NCI-H1092 (cell line): ENCODE measurements at regions not wholly inside any gene's neighbourhood (a gene's known extent, or its start where the extent isn't known, plus 50 kb on each side); places are given as distances from the start of the nearest gene placed in this dataset.
"Not testable (repeated sequence)": the region's sequence is repeated elsewhere in the genome, so short reads cannot be mapped to it uniquely, and the experiment has no call there.

Experiments
- DNase-seq: peaks from one replicate; lab custom pipeline; 2025; lab: John Stamatoyannopoulos, UW

- not testable (repeated sequence) for DNase-seq
Observed at GRCh38 chr5:167858186-167858855, 433.1 kb upstream of the WWC1 start.

- no peak for DNase-seq
Observed at GRCh38 chr5:167861129-167861927, 430.1 kb upstream of the WWC1 start.

- no peak for DNase-seq
Observed at GRCh38 chr5:167861928-167862426, 429.5 kb upstream of the WWC1 start.

DNA sequence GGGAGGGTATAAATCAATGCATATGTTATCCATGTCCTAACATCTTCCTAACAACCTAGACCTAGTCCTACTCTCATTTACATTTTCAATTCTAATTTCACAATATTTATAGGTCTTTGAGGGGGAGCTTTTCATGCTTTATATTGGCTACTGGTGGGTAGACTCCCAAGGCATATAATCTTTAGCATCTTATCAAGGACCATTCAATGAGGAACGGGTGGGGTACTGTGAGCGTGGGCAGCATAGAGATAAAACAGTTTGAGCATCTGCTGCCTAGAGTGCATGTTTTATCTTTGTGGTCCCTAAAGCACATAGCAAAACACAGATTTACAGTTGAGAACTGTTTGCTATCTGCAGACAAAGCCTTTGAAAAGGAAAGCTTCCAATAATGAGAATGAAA lies 427.6 kb upstream of the WWC1 start:
- DNase-seq = no peak

DNA sequence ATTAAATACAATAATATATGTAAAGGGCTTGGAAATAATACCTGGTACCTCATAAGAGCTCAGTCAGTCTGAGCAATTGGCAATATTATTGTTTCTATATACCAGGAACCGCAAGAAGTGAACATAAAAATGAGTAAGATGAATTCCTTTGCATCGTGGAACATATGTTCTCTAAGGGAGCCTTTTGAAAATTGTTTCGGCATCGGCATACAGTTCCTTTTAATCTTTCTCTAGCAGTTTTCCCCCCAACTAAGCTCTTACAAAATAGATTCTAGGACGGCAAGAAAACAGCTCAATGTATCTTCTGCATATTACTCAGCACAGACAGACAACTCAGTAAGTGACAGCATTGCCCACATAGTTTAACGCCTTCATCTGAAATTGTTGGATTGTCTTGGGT lies 426.6 kb upstream of the WWC1 start:
- DNase-seq = no peak

DNA sequence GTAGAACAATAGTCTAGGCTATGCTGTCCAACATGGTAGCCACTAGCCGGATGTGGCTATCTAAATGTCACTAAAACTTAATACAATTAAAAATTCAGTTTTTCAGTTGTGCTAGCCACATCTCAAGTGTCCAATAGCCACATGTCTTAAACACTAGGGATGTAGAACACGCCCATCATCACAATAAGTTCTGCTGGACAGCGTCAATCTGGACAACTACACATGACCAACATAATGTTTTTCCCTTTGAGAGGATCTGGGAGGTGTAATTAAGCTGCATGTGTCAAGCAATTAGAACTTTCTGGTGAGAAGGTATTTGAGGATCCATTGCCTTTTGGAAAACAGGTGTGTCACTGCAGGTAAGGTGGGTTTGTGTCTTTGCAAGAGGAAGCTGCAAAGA lies 424.6 kb upstream of the WWC1 start:
- no peak for DNase-seq

DNA sequence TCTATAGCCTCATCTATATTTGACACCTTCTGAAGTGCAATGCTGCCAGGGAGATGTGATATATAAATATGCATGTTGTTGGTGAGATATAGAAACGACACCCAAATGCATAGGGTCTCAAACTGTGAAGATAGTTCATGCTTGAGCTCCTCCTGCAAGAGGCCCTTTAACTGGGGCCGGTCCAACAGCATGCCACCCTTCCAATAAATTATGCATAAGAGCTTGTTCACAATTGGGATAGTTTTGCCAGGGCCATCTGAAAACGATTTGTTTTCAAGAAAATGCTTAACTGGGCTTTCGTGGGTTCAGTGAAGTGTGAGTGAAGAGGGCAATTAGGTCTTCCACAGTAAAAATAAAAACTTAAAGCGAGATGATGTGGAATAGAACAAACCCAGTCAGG lies 424.2 kb upstream of the WWC1 start:
- no peak for DNase-seq

DNA sequence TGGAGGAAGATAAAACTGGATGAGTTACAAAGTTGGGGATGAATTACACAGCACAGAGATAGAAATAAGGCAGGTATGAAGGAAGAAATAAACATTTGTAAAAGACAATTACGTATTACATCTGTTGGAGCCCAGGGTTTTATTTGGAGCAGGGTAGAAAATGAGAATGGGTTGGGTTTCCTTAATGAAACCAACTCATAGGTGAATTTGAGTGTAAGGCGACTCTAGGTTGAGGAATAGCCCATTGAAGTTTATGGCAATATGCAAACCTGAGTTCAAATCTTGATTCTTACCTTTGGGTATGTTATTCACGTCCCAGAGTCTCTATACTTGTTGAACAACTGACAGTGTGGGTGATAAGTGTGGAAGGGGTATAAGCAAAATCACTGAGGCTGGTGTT lies 422.3 kb upstream of the WWC1 start:
- no peak for DNase-seq

DNA sequence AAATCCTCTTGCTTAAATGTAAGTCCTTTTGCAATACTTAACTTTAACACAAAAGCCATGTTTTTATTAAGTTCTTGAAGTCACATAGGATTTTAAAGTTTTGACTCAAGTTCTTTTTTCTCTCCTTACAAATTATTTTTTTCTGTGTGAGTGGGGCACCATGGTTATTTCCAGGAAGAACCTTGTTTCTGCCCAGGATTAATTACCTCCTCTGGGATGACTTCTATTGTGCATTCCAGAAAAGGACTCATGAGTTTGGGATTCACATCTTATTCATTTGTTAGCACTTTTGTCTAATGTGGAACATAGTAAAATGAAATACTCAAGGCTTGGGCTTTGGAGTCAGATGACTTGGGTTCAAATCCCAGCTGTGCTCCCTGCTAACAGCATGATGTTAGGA lies 421.4 kb upstream of the WWC1 start:
- no peak for DNase-seq

GRCh38 chr5:167871091-167871490 lies 420.4 kb upstream of the WWC1 start:
- no peak for DNase-seq

DNA sequence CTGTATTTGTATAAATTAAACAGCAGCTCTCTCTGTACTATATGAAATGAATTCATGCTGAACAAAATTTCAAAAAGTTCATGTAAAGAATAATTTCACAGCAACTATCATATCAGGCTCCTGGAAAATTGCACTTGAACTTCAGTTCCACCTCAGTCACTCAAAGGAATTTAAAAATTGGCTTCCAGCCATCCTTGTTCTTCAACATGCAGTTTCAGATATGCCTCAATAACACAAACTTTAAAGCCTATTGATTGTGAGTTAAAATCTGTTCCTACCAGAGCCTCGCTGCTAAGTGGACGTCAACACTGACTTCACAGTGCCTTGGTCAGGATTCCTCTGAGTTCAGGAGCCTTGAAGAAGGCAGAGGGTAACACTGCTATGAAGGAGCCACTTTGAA lies 418.7 kb upstream of the WWC1 start:
- no peak for DNase-seq

DNA sequence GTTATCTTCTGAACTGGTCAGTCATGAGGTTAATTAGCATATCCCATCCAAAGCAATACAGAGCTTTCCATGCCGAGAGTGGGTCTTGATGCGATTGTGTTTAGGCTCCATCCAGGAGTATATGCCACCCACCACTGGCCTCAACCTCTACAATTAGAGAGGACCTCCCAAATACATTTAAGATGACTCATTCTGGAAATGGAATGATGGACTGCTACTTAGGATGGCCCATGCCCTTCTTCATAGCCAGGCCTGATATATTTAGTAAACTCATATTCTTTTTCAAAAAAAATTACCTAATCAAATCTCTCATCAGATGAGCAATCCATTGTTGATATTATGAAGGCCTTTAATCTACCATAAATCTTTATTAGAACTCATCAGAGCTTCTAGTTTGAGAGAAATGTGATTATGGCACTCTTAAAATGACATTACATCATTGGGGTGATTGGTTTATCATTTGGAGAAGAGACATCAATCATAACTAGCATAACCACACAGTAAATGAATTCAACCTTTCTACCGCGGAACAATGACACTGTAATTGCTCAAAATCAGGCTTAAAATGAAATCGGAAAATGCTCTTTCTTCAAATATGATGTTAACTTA lies 414.2 kb upstream of the WWC1 start:
- no peak for DNase-seq

GRCh38 chr5:167877924-167878323 lies 413.5 kb upstream of the WWC1 start:
- DNase-seq = no peak

- no peak for DNase-seq
Observed at GRCh38 chr5:167880420-167880819, 411.0 kb upstream of the WWC1 start.

DNA sequence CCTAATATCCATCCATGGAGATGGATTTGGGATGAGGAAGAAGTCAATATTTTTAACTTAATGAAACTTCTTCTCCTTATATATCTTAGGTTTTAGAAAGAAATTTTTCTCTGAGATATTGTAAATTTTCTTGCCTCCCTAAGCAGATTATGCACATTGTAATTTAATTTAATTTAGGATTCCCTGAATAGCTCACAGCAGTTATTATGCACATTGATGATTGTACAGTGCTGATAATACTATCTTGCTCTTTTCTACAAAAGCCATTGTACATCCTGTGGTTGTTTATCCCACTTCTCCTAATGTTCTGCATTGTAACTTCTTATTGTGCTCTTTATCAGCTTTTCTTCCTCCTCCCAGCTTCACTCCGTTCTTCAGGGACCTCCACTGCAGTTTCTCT lies 410.4 kb upstream of the WWC1 start:
- DNase-seq = no peak

DNA sequence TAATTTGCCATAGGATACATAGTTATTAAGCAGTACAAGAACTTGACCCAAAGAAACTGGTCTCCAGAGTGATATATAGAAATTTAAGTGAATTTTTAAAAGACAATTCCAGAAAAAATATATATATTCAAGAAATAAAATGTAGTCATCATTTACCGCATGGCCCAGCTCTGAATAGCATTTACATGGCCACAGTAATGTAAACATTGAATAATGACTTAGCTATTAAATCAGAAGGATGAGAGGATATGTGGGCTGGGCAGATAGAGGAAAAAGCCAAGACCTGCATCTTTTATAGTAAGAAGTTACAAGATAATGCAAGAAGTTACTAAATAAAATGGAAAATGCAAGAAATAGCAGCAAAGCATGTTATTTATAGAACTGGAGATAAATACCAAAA lies 405.2 kb upstream of the WWC1 start:
- no peak for DNase-seq

- DNase-seq = no peak
Observed at GRCh38 chr5:167888393-167888792, 403.1 kb upstream of the WWC1 start.

- no peak for DNase-seq
Observed at GRCh38 chr5:167889276-167889675, 402.2 kb upstream of the WWC1 start.

DNA sequence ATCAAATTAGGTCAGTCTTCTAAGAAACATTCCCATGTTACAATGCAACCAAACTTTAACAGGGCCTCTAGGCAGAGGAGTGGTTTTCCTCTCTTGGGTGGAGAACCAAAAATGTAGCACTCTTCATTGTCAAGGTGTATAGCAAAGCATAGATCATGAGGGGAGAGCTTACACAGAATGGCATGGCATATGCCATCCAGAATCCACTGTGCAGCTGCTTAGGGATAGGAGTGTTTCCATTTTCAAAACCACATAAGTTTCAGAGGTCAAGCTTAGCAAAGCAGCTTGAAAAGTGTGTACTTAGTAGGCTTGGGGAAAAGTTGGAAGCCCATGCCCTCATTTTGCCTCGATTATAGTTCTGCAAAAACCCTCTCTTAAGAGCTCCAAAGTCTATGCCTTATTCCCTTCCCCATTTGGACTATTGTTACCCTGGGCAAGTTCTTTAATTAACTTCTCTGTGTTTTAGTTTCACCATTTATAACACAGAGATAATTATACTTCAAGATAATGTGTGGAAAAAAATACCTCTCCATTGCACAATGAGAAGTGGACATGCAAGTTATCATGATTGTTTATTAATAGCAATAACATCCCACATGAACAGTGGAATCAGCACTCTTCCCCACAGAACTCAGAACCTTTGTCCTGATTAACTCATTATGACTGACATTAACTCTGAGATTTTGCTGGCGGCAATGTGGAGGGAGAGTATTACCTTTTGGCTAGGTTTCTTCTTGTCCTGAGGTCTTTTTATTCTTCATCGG lies 398.9 kb upstream of the WWC1 start:
- no peak for DNase-seq

GRCh38 chr5:167893271-167893670 lies 398.2 kb upstream of the WWC1 start:
- DNase-seq = no peak

DNA sequence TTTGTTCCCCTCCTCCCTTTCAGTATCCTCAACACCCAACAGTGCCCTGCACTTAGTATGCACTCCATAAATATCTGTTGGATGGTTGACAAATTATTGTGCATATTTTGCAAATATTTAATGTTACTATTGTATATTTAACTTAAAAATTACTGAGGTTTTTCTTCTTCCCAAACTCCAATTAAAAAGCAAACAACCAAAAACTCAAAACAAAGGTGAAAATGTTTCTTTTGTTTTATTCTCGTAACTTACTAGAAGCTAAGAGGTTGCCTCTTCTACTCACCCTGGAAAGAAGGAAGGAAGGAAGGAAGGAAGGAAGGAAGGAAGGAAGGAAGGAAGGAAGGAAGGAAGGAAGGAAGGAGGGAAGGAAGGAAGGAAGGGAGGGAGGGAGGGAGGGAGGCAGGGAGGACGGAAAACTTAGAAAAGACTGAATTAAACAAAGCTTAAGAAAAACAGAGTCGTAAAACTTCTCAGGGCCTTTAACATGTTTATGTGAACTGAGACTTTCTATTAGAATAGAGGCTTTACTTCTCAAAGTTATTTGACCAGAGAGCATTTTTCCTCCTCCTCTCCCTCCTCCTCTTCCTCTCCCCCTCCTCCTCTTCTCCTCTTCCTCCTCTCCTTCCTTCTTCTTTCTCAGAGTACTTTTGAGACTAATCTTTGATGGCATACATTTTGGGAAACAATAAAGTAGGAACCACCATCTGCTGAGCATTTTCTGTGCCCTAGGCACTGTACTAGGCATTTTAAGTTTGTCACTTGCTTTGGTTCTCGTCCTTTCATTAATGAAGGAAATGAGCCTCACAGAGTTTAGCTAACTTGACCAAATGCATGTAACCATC lies 396.6 kb upstream of the WWC1 start:
- no peak for DNase-seq
